K562 (cell line): ENCODE measurements at regions not wholly inside any gene's neighbourhood (a gene's known extent, or its start where the extent isn't known, plus 50 kb on each side); places are given as distances from the start of the nearest gene placed in this dataset.

Experiments
- ESRRA ChIP-seq: fragments of 450-650 bp; IDR thresholded peaks from 2 replicates; pipeline ENCODE4 v1.6.1; 2014; ENCODE audit warnings: low read depth, mild to moderate bottlenecking, moderate library complexity, borderline replicate concordance
- HDAC1 ChIP-seq, 2 experiments: fragments of 450-650 bp; IDR thresholded peaks; 2 replicates each; pipeline ENCODE4 v1.6.1; 2016 to 2017; ENCODE audit warnings: inconsistent platforms in 1 of 2, mild to moderate bottlenecking in 1 of 2, moderate library complexity in 1 of 2
- KAT8 ChIP-seq: fragments of 450-650 bp; IDR thresholded peaks from 2 replicates; pipeline ENCODE4 v1.6.1; 2016; ENCODE audit warnings: low read depth, mild to moderate bottlenecking
- NFE2 ChIP-seq: IDR thresholded peaks from 2 replicates; pipeline ENCODE4 v1.6.1; 2014; ENCODE audit warnings: antibody characterized with exemption, low read depth
- POLR2G ChIP-seq: fragments of 200-400 bp; formaldehyde crosslinking; IDR thresholded peaks from 2 replicates; pipeline ENCODE4 v1.6.1; 2017; ENCODE audit warnings: low read depth, mild to moderate bottlenecking, antibody characterized with exemption, low read length, moderate library complexity
- TF ChIP-seq, protein P1 (sequence below), 2 experiments: fragments of 150-350 bp in 1 of 2; IDR thresholded peaks; 2 replicates each; pipeline ENCODE4 v1.6.1; 2012 to 2016; ENCODE audit warnings: low read depth in 2 of 2, low read length in 2 of 2, mild to moderate bottlenecking in 1 of 2, moderate library complexity in 1 of 2
- TF ChIP-seq, protein P2 (sequence below): sonication (generic); formaldehyde crosslinking; IDR thresholded peaks from 2 replicates; pipeline ENCODE4 v1.8.0; 2022; ENCODE audit warnings: mild to moderate bottlenecking, missing genetic modification reagents
- TF ChIP-seq, protein P3 (sequence below): sonication (generic); formaldehyde crosslinking; IDR thresholded peaks from 2 replicates; pipeline ENCODE4 v1.8.0; 2022; ENCODE audit warnings: missing genetic modification reagents, mild to moderate bottlenecking, moderate library complexity, borderline replicate concordance
- TF ChIP-seq, protein P4 (sequence below): fragments of 450-650 bp; formaldehyde crosslinking; IDR thresholded peaks from 2 replicates; pipeline ENCODE4 v1.4.0; 2020; ENCODE audit warnings: mild to moderate bottlenecking
- TF ChIP-seq, protein P5 (sequence below): fragments of 250-450 bp; sonication (Bioruptor Pico); IDR thresholded peaks from 2 replicates; pipeline ENCODE4 v1.8.0; 2022; ENCODE audit warnings: inconsistent platforms
- TF ChIP-seq, protein P6 (sequence below): sonication (generic); formaldehyde crosslinking; IDR thresholded peaks from 2 replicates; pipeline ENCODE4 v1.8.0; 2023; ENCODE audit warnings: missing genetic modification reagents, mild to moderate bottlenecking, borderline replicate concordance

DNA sequence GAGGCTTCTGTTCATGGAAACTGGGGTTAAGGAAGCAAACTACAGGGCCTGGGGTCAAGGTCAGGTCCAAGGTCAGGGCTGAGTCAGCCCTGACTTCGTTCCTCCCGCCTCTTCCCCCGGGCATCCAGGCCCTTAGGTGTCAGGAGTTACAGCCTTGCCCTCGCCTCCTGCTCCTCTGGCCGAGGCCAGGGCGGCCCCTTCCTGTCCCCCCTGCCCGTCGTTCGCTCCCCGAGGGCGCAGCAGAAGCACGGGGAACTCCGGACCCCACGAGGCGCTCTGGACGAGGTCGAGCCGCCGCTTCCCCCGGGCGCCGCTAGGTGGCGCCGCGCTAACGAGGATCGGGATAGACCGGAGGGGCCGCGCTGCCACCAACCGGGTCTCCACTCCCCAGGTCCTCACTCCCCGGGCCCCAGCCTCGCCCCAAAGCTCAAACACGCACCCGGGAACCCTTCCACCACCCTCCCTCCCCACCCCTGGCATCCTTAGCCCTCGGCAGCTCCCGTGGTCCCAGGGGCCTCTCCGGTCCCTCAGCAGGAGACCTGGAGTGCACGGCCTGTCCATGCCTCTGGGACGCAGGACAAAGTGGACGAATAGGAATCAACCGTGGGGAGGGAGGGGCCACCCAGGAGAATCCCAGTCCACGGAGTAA lies 59.2 kb upstream of the MYL10 start (continued):
- TF ChIP-seq, protein P1, sequence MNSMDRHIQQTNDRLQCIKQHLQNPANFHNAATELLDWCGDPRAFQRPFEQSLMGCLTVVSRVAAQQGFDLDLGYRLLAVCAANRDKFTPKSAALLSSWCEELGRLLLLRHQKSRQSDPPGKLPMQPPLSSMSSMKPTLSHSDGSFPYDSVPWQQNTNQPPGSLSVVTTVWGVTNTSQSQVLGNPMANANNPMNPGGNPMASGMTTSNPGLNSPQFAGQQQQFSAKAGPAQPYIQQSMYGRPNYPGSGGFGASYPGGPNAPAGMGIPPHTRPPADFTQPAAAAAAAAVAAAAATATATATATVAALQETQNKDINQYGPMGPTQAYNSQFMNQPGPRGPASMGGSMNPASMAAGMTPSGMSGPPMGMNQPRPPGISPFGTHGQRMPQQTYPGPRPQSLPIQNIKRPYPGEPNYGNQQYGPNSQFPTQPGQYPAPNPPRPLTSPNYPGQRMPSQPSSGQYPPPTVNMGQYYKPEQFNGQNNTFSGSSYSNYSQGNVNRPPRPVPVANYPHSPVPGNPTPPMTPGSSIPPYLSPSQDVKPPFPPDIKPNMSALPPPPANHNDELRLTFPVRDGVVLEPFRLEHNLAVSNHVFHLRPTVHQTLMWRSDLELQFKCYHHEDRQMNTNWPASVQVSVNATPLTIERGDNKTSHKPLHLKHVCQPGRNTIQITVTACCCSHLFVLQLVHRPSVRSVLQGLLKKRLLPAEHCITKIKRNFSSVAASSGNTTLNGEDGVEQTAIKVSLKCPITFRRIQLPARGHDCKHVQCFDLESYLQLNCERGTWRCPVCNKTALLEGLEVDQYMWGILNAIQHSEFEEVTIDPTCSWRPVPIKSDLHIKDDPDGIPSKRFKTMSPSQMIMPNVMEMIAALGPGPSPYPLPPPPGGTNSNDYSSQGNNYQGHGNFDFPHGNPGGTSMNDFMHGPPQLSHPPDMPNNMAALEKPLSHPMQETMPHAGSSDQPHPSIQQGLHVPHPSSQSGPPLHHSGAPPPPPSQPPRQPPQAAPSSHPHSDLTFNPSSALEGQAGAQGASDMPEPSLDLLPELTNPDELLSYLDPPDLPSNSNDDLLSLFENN (IDR thresholded peaks at IDR 0.05; ENCODE audit: low read depth in 2 of 2, low read length in 2 of 2): no peak
- TF ChIP-seq, protein P2, sequence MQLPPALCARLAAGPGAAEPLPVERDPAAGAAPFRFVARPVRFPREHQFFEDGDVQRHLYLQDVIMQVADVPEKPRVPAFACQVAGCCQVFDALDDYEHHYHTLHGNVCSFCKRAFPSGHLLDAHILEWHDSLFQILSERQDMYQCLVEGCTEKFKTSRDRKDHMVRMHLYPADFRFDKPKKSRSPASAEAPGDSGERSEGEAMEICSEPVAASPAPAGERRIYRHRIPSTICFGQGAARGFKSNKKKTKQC (CRISPR knock-in tag): peak; percentile 65; the same call in 1 of the 2 replicates
- TF ChIP-seq, protein P3, sequence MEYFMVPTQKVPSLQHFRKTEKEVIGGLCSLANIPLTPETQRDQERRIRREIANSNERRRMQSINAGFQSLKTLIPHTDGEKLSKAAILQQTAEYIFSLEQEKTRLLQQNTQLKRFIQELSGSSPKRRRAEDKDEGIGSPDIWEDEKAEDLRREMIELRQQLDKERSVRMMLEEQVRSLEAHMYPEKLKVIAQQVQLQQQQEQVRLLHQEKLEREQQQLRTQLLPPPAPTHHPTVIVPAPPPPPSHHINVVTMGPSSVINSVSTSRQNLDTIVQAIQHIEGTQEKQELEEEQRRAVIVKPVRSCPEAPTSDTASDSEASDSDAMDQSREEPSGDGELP: peak; percentile 59; the same call in 1 of the 2 replicates
- TF ChIP-seq, protein P4, sequence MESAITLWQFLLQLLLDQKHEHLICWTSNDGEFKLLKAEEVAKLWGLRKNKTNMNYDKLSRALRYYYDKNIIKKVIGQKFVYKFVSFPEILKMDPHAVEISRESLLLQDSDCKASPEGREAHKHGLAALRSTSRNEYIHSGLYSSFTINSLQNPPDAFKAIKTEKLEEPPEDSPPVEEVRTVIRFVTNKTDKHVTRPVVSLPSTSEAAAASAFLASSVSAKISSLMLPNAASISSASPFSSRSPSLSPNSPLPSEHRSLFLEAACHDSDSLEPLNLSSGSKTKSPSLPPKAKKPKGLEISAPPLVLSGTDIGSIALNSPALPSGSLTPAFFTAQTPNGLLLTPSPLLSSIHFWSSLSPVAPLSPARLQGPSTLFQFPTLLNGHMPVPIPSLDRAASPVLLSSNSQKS (CRISPR knock-in tag): no peak
- TF ChIP-seq, protein P5, sequence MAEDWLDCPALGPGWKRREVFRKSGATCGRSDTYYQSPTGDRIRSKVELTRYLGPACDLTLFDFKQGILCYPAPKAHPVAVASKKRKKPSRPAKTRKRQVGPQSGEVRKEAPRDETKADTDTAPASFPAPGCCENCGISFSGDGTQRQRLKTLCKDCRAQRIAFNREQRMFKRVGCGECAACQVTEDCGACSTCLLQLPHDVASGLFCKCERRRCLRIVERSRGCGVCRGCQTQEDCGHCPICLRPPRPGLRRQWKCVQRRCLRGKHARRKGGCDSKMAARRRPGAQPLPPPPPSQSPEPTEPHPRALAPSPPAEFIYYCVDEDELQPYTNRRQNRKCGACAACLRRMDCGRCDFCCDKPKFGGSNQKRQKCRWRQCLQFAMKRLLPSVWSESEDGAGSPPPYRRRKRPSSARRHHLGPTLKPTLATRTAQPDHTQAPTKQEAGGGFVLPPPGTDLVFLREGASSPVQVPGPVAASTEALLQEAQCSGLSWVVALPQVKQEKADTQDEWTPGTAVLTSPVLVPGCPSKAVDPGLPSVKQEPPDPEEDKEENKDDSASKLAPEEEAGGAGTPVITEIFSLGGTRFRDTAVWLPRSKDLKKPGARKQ (CRISPR knock-in tag): no peak
- TF ChIP-seq KAT8 (no peak), ESRRA (peak; percentile 100), POLR2G (peak; percentile 68), HDAC1 (IDR thresholded peaks at IDR 0.05) (peak in 1 of 2 experiments; percentile 49; a peak in 2 of 4 replicates), NFE2 (0 out of 2 replicates have a peak, but pooled peaks have one; percentile 24)
- TF ChIP-seq, protein P6, sequence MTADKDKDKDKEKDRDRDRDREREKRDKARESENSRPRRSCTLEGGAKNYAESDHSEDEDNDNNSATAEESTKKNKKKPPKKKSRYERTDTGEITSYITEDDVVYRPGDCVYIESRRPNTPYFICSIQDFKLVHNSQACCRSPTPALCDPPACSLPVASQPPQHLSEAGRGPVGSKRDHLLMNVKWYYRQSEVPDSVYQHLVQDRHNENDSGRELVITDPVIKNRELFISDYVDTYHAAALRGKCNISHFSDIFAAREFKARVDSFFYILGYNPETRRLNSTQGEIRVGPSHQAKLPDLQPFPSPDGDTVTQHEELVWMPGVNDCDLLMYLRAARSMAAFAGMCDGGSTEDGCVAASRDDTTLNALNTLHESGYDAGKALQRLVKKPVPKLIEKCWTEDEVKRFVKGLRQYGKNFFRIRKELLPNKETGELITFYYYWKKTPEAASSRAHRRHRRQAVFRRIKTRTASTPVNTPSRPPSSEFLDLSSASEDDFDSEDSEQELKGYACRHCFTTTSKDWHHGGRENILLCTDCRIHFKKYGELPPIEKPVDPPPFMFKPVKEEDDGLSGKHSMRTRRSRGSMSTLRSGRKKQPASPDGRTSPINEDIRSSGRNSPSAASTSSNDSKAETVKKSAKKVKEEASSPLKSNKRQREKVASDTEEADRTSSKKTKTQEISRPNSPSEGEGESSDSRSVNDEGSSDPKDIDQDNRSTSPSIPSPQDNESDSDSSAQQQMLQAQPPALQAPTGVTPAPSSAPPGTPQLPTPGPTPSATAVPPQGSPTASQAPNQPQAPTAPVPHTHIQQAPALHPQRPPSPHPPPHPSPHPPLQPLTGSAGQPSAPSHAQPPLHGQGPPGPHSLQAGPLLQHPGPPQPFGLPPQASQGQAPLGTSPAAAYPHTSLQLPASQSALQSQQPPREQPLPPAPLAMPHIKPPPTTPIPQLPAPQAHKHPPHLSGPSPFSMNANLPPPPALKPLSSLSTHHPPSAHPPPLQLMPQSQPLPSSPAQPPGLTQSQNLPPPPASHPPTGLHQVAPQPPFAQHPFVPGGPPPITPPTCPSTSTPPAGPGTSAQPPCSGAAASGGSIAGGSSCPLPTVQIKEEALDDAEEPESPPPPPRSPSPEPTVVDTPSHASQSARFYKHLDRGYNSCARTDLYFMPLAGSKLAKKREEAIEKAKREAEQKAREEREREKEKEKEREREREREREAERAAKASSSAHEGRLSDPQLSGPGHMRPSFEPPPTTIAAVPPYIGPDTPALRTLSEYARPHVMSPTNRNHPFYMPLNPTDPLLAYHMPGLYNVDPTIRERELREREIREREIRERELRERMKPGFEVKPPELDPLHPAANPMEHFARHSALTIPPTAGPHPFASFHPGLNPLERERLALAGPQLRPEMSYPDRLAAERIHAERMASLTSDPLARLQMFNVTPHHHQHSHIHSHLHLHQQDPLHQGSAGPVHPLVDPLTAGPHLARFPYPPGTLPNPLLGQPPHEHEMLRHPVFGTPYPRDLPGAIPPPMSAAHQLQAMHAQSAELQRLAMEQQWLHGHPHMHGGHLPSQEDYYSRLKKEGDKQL: 0 out of 2 replicates have a peak, but pooled peaks have one; percentile 49
